ENCODE measurements at regions not wholly inside any gene's neighbourhood (a gene's known extent, or its start where the extent isn't known, plus 50 kb on each side); places are given as distances from the start of the nearest gene placed in this dataset.
A peak's percentile ranks its signal among the peaks of the same experiment; 100 is the strongest.

DNA sequence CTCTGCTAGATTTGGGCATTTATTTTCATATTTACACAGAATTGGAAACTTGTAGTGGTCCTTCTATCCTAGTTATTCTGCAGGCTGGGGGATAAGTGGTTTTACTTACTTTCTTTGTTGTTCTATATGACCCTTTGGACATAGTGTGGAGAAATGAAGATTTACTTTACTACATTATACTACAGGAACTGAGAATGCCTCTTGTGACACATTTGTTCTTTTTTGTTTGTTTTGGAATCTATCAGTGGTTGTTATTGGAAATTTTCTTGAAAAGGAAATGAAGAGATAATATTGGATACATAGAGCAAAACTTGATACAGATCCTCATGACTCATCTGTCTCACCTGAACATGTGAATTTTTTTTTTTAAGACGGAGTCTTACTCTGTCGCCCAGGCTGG, 146.1 kb upstream of the DPYD start:
- no peaks in the 10 kb centered on the region for H3K9me3 ChIP-seq (ENCODE audit: low read length)
- H3K4me3 ChIP-seq (ENCODE audit: low read length): no peak overlapping the region
- H3K27ac ChIP-seq (ENCODE audit: low read length): no peak overlapping the region
- H3K36me3 ChIP-seq (ENCODE audit: insufficient read depth, low read length): no peaks in the 10 kb centered on the region
- H3F3A ChIP-seq (ENCODE audit: insufficient read depth, low read length, poor library complexity, severe bottlenecking): no peaks in the 10 kb centered on the region
- no peak overlapping the region for H3K4me2 ChIP-seq (ENCODE audit: low read length)
- H3K9me2 ChIP-seq (ENCODE audit: insufficient read depth, low read length): no peaks in the 10 kb centered on the region
- TF ChIP-seq MXI1 (conservative IDR thresholded peaks at IDR 0.05; ENCODE audit: poor library complexity, severe bottlenecking) (no peak), REST (IDR thresholded peaks at IDR 0.05; ENCODE audit: borderline replicate concordance) (no peak)
- no peaks in the 10 kb centered on the region for H3K79me2 ChIP-seq (replicated peaks; ENCODE audit: insufficient read depth, low read length)
- H4K20me1 ChIP-seq (ENCODE audit: insufficient read depth): no peaks in the 10 kb centered on the region
- no peak overlapping the region for H2AFZ ChIP-seq (ENCODE audit: low read depth, low read length)
- no peak overlapping the region for H3K9ac ChIP-seq (ENCODE audit: low read length)
- H3K27me3 ChIP-seq (ENCODE audit: insufficient read depth, low read depth, low read length): no peaks in the 10 kb centered on the region

DNA sequence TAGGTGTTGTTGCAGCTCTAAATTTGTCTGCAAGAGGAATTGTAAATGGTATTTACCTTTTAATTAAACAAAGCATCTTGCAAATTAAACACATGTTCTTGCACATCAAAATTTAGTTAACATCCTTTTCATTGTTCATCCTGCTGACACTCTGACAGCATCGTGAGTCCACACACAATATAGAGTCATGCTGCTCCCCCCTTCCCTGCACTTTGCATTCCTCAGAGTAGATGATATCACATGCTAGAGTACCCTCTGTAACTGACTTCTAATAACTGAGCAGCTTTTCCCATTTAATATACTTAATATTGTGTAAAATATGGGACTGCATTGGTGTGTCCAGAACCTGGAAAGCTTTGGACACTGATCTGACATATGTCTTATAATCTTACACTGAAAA, 138.8 kb upstream of the DPYD start:
- Histone ChIP-seq H3K79me2 (replicated peaks; ENCODE audit: insufficient read depth, low read length) (no peaks in the 10 kb centered on the region), H3K4me2 (ENCODE audit: low read length) (peak overlapping the region; percentile 50), H3K36me3 (ENCODE audit: insufficient read depth, low read length) (no peaks in the 10 kb centered on the region), H3K4me3 (ENCODE audit: low read length) (peak overlapping the region; percentile 47), H2AFZ (ENCODE audit: low read depth, low read length) (no peak overlapping the region), H3K9ac (ENCODE audit: low read length) (peak overlapping the region; percentile 27), H3K27me3 (ENCODE audit: insufficient read depth, low read depth, low read length) (no peaks in the 10 kb centered on the region), H3F3A (ENCODE audit: insufficient read depth, low read length, poor library complexity, severe bottlenecking) (peaks cover 3% of the 10 kb centered on the region), H3K9me2 (ENCODE audit: insufficient read depth, low read length) (no peaks in the 10 kb centered on the region), H3K9me3 (ENCODE audit: low read length) (no peaks in the 10 kb centered on the region), H3K27ac (ENCODE audit: low read length) (peak overlapping the region; percentile 63), H4K20me1 (ENCODE audit: insufficient read depth) (no peaks in the 10 kb centered on the region)
- no peak for TF ChIP-seq RAD21 (conservative IDR thresholded peaks at IDR 0.05)
- peak; percentile 84 for TF ChIP-seq EP300 (conservative IDR thresholded peaks at IDR 0.05; ENCODE audit: poor library complexity, severe bottlenecking)
- peak; percentile 26 for TF ChIP-seq POLR2AphosphoS5 (IDR thresholded peaks at IDR 0.05)
- no peak for TF ChIP-seq MXI1 (conservative IDR thresholded peaks at IDR 0.05; ENCODE audit: poor library complexity, severe bottlenecking)
- TF ChIP-seq SMC3 (conservative IDR thresholded peaks at IDR 0.05; ENCODE audit: poor library complexity): no peak

DNA sequence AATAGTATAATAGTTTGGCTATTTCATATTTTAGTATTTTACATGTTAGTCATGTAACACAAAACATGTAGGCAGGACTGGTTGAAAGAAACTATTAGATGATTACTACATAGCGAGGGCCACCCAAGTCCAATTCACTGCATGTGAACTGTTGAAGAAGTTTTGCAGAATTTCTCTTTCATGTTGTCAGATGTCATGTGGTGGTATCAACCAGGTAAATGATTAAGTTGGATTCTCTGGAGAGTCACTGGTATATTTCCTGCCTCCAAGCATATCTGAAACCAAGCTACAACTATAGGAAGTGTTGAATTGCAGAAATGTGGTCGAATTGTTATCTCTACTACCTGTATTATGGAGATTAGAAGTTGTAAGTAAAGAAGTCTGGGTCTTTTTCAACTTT, 137.8 kb upstream of the DPYD start:
- no peak overlapping the region for H3K4me3 ChIP-seq (ENCODE audit: low read length)
- H3K9me3 ChIP-seq (ENCODE audit: low read length): no peaks in the 10 kb centered on the region
- H3K4me2 ChIP-seq (ENCODE audit: low read length): no peak overlapping the region
- TF ChIP-seq EP300 (conservative IDR thresholded peaks at IDR 0.05; ENCODE audit: poor library complexity, severe bottlenecking) (no peak), MXI1 (conservative IDR thresholded peaks at IDR 0.05; ENCODE audit: poor library complexity, severe bottlenecking) (no peak), SMC3 (conservative IDR thresholded peaks at IDR 0.05; ENCODE audit: poor library complexity) (no peak)
- peaks cover 3% of the 10 kb centered on the region for H3K27me3 ChIP-seq (ENCODE audit: insufficient read depth, low read depth, low read length)
- no peak overlapping the region for H3K9ac ChIP-seq (ENCODE audit: low read length)
- H4K20me1 ChIP-seq (ENCODE audit: insufficient read depth): no peaks in the 10 kb centered on the region
- no peak overlapping the region for H2AFZ ChIP-seq (ENCODE audit: low read depth, low read length)
- peaks cover 3% of the 10 kb centered on the region for H3F3A ChIP-seq (ENCODE audit: insufficient read depth, low read length, poor library complexity, severe bottlenecking)
- H3K79me2 ChIP-seq (replicated peaks; ENCODE audit: insufficient read depth, low read length): no peaks in the 10 kb centered on the region
- no peaks in the 10 kb centered on the region for H3K9me2 ChIP-seq (ENCODE audit: insufficient read depth, low read length)
- no peak overlapping the region for H3K27ac ChIP-seq (ENCODE audit: low read length)
- H3K36me3 ChIP-seq (ENCODE audit: insufficient read depth, low read length): no peaks in the 10 kb centered on the region
